RWPE1 (cell line): ENCODE measurements at regions not wholly inside any gene's neighbourhood (a gene's known extent, or its start where the extent isn't known, plus 50 kb on each side); places are given as distances from the start of the nearest gene placed in this dataset.
"Not testable (repeated sequence)": the region's sequence is repeated elsewhere in the genome, so short reads cannot be mapped to it uniquely, and the experiment has no call there.

ENCODE experiments used
- CTCF ChIA-PET: fragments of 350-600 bp; sonication (Branson Sonifier 250); formaldehyde crosslinking; extraction: SDS; loops from one replicate; lab custom pipeline; 2021; lab: Yijun Ruan, JAX
- POLR2A ChIA-PET: fragments of 400-600 bp; formaldehyde crosslinking; extraction: SDS; loops from one replicate; lab custom pipeline; 2020; ENCODE audit warnings: antibody characterized with exemption; ENCODE audit not compliant: low non-redundant PET; lab: Yijun Ruan, JAX
- DNase-seq: peaks from one replicate; pipeline ENCODE4 v3.0.0; 2012; ENCODE audit warnings: low spot score
- H3K27ac ChIP-seq: fragments of 450-650 bp; 2 replicates; pipeline ENCODE4 v1.5.1; 2017
- CTCF ChIP-seq: fragments of 450-650 bp; conservative IDR thresholded peaks from 2 replicates; pipeline ENCODE4 v1.5.1; 2017; ENCODE audit warnings: low read depth, mild to moderate bottlenecking

GRCh38 chr13:18822655-18823639 is 358.7 kb downstream of the TUBA3C start:
- H3K27ac ChIP-seq, POLR2A ChIA-PET, DNase-seq, CTCF ChIA-PET: not testable (repeated sequence)

GRCh38 chr13:18773988-18774387 is 407.6 kb downstream of the TUBA3C start:
- H3K27ac ChIP-seq, POLR2A ChIA-PET, DNase-seq: not testable (repeated sequence)
- CTCF ChIA-PET: interaction anchor here (0.6 kb wide), 1 partner anchor 1323 kb away, joined by 3 read pairs; no protein-coding TSS in a partner anchor

- CTCF ChIA-PET, DNase-seq, POLR2A ChIA-PET, H3K27ac ChIP-seq: not testable (repeated sequence)
These were observed 439.9 kb downstream of the TUBA3C start for GRCh38 chr13:18741696-18742095.

- no peak overlapping the region for H3K27ac ChIP-seq
- POLR2A ChIA-PET: no interaction called here
- TF ChIP-seq CTCF: no peak
- CTCF ChIA-PET: no interaction called here
- no peak for DNase-seq
These were observed 442.3 kb downstream of the TUBA3C start for GRCh38 chr13:18739310-18739709.

- H3K27ac ChIP-seq, POLR2A ChIA-PET, DNase-seq, CTCF ChIA-PET: not testable (repeated sequence)
These were observed 443.5 kb downstream of the TUBA3C start for GRCh38 chr13:18738086-18738485.

GRCh38 chr13:18727138-18727537 is 454.5 kb downstream of the TUBA3C start:
- CTCF ChIA-PET, DNase-seq, POLR2A ChIA-PET, H3K27ac ChIP-seq: not testable (repeated sequence)

- H3K27ac ChIP-seq, CTCF ChIA-PET, POLR2A ChIA-PET, DNase-seq: not testable (repeated sequence)
These were observed 455.1 kb downstream of the TUBA3C start for GRCh38 chr13:18726524-18726923.

- H3K27ac ChIP-seq, POLR2A ChIA-PET, DNase-seq, CTCF ChIA-PET: not testable (repeated sequence)
These were observed 456.3 kb downstream of the TUBA3C start for GRCh38 chr13:18725242-18725822.

- DNase-seq: no peak
- H3K27ac ChIP-seq: no peak overlapping the region
- CTCF ChIA-PET: no interaction called here
- no peak for TF ChIP-seq CTCF
- POLR2A ChIA-PET: no interaction called here
These were observed 466.7 kb downstream of the TUBA3C start for GRCh38 chr13:18714889-18715288.

GRCh38 chr13:18710673-18711072 is 471.0 kb downstream of the TUBA3C start:
- DNase-seq, POLR2A ChIA-PET, CTCF ChIA-PET, H3K27ac ChIP-seq: not testable (repeated sequence)

- CTCF ChIA-PET, POLR2A ChIA-PET, H3K27ac ChIP-seq, DNase-seq: not testable (repeated sequence)
These were observed 475.1 kb downstream of the TUBA3C start for GRCh38 chr13:18706538-18706937.

- DNase-seq, CTCF ChIA-PET, POLR2A ChIA-PET: not testable (repeated sequence)
- H3K27ac ChIP-seq: peak overlapping the region; percentile 57
These were observed 479.0 kb downstream of the TUBA3C start for GRCh38 chr13:18702464-18703247.

GRCh38 chr13:18698332-18698731 is 483.3 kb downstream of the TUBA3C start:
- H3K27ac ChIP-seq, DNase-seq, CTCF ChIA-PET, POLR2A ChIA-PET: not testable (repeated sequence)

- DNase-seq, CTCF ChIA-PET, H3K27ac ChIP-seq, POLR2A ChIA-PET: not testable (repeated sequence)
These were observed 483.8 kb downstream of the TUBA3C start for GRCh38 chr13:18697851-18698250.
